Panc1 (cell line): ENCODE measurements at regions not wholly inside any gene's neighbourhood (a gene's known extent, or its start where the extent isn't known, plus 50 kb on each side); places are given as distances from the start of the nearest gene placed in this dataset.

Experiments
- ATAC-seq: fragments of 200-7000 bp; cut with Tn5 transposase; 2 replicates; pipeline ENCODE4 v1.9.1; 2020; ENCODE audit warnings: mild to moderate bottlenecking, moderate library complexity
- BruUV-seq: library from RNA; stranded (reverse); fragments of 400-500 nt; replicated peaks from 2 replicates; lab custom pipeline; 2021; lab: Mats Ljungman, UMichigan
- CTCF ChIA-PET: fragments of 300-600 bp; sonication (Branson Sonifier 250); formaldehyde crosslinking; loops from one replicate; lab custom pipeline; 2022; ENCODE audit warnings: antibody characterized with exemption; lab: Charles Lee
- POLR2A ChIA-PET: fragments of 300-600 bp; sonication (Branson Sonifier 250); formaldehyde crosslinking; loops from one replicate; lab custom pipeline; 2022; ENCODE audit warnings: antibody characterized with exemption; lab: Charles Lee
- DNase-seq: peaks from one replicate; pipeline ENCODE4 v3.0.0-alpha.2; 2010; ENCODE audit warnings: low read depth, low spot score
- H3K27ac ChIP-seq: 2 replicates; pipeline ENCODE4 v1.5.1; 2011; ENCODE audit warnings: mild to moderate bottlenecking, low read length, inconsistent platforms
- H3K27me3 ChIP-seq: fragments of 200-500 bp; sonication (Bioruptor generic); 2 replicates; pipeline ENCODE4 v1.6.0; 2014; ENCODE audit warnings: low read length, inconsistent platforms; ENCODE audit not compliant: control insufficient read depth, insufficient read depth
- H3K36me3 ChIP-seq: fragments of 200-500 bp; sonication (Bioruptor generic); 2 replicates; pipeline ENCODE4 v1.5.1; 2014; ENCODE audit warnings: inconsistent platforms, mild to moderate bottlenecking, low read length, moderate library complexity; ENCODE audit not compliant: control insufficient read depth, insufficient read depth
- H3K4me1 ChIP-seq: 2 replicates; pipeline ENCODE4 v1.5.1; 2011; ENCODE audit warnings: inconsistent platforms, mild to moderate bottlenecking, low read length, moderate library complexity; ENCODE audit not compliant: control insufficient read depth, insufficient read depth
- H3K4me3 ChIP-seq, 2 experiments: 2 replicates each; pipeline ENCODE4 v1.5.1; 2011 to 2012; ENCODE audit warnings: low read depth in 2 of 2, low read length in 2 of 2, mild to moderate bottlenecking in 2 of 2, inconsistent platforms in 1 of 2, moderate library complexity in 1 of 2
- H3K9me3 ChIP-seq: fragments of 200-500 bp; sonication (Bioruptor generic); 2 replicates; pipeline ENCODE4 v1.5.1; 2014; ENCODE audit warnings: low read depth, mild to moderate bottlenecking, inconsistent platforms, low read length, moderate library complexity; ENCODE audit not compliant: control insufficient read depth, insufficient read depth
- POLR2AphosphoS5 ChIP-seq: IDR thresholded peaks from 2 replicates; pipeline ENCODE4 v1.6.1; 2012; ENCODE audit warnings: mild to moderate bottlenecking, low read depth, low read length, moderate library complexity
- SIN3A ChIP-seq: IDR thresholded peaks from 2 replicates; pipeline ENCODE4 v1.6.1; 2012; ENCODE audit warnings: low read depth, mild to moderate bottlenecking, low read length, moderate library complexity, borderline replicate concordance; ENCODE audit not compliant: insufficient read depth
- TCF7L2 ChIP-seq: IDR thresholded peaks from 2 replicates; pipeline ENCODE4 v1.6.1; 2011; ENCODE audit warnings: mild to moderate bottlenecking, low read depth, low read length, inconsistent platforms
- in situ Hi-C: cut with HindIII; loops from 2 replicates; pipeline ENCODE4 v1.10.0; 2016; ENCODE audit warnings: low sequenced_read_pairs, low pct_unique_long_range_greater_than_20kb
- intact Hi-C: fragments of 100-400 bp; cut with micrococcal nuclease; formaldehyde crosslinking; loops from one replicate; pipeline ENCODE4 v1.10.0; 2022; ENCODE audit not compliant: unreplicated experiment
- TF ChIP-seq, protein P1 (sequence below): fragments of 450-650 bp; IDR thresholded peaks from 2 replicates; pipeline ENCODE4 v1.5.1; 2017; ENCODE audit warnings: mild to moderate bottlenecking
- TF ChIP-seq, protein P2 (sequence below), 2 experiments: IDR thresholded peaks; 2 replicates each; pipeline ENCODE4 v1.6.1; 2011 to 2012; ENCODE audit warnings: low read depth in 2 of 2, control low read depth in 1 of 2, low read length in 1 of 2, mild to moderate bottlenecking in 1 of 2, moderate library complexity in 1 of 2; ENCODE audit not compliant: insufficient read depth in 1 of 2

DNA sequence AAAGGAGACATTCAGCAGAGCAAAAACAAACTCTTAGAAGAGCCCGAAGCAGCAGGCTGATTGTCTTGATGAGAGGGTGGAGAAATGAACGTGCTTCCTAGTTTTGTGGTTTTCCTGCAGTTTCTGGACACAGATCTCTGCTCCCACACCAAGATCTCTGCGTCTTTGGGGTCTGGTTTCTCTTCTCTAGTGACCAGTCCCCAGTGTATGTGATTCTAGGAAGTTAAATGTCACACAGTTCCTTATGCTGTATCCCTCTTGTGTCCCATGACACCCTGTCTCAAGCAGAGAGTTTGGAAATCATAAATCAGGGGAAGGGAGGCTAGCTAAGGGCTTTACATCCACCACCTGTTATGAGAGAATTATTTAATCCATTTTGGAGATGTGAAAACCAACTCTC lies 55.4 kb upstream of the KLF14 start:
- no peak for ATAC-seq
- intact Hi-C loops (no loop called here), in situ Hi-C loops (no loop called here)
- no peaks in the 10 kb centered on the region for H3K9me3 ChIP-seq
- BruUV-seq, result no TSS peak
- ChIA-PET POLR2A (no interaction called here), CTCF (no interaction called here)
- no peak overlapping the region for H3K4me3 ChIP-seq
- no peaks in the 10 kb centered on the region for H3K27me3 ChIP-seq
- TF ChIP-seq, protein P1, sequence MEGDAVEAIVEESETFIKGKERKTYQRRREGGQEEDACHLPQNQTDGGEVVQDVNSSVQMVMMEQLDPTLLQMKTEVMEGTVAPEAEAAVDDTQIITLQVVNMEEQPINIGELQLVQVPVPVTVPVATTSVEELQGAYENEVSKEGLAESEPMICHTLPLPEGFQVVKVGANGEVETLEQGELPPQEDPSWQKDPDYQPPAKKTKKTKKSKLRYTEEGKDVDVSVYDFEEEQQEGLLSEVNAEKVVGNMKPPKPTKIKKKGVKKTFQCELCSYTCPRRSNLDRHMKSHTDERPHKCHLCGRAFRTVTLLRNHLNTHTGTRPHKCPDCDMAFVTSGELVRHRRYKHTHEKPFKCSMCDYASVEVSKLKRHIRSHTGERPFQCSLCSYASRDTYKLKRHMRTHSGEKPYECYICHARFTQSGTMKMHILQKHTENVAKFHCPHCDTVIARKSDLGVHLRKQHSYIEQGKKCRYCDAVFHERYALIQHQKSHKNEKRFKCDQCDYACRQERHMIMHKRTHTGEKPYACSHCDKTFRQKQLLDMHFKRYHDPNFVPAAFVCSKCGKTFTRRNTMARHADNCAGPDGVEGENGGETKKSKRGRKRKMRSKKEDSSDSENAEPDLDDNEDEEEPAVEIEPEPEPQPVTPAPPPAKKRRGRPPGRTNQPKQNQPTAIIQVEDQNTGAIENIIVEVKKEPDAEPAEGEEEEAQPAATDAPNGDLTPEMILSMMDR, result no peak
- no peaks in the 10 kb centered on the region for H3K4me1 ChIP-seq
- no peak overlapping the region for H3K27ac ChIP-seq
- no peak for DNase-seq
- H3K36me3 ChIP-seq, result no peaks in the 10 kb centered on the region

DNA sequence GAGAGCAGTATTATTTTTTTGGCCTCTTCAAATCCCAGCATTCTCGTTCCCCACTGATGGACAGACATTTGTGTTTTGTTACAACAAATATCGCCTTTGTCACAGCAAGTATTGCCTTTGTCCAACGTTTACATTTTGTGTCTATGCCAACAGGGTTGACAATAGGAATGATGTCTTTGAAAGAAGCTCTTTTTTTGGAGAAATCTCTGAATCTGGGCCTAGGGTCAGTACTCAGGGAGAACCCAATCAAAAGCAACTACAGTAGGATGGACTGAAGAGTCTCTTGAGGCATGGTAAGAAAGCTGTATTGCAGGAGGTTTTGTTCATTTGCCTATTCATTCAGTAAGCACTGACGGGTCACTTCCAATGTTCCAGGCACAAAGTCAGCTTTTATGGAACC lies 57.7 kb upstream of the KLF14 start:
- CTCF ChIA-PET, result interaction anchor here (0.7 kb wide), 1 partner anchor 277 kb away, joined by 3 read pairs; no protein-coding TSS in a partner anchor

More for the DNA sequence above, 57.7 kb upstream of the KLF14 start:
- POLR2A ChIA-PET, result no interaction called here
- H3K4me3 ChIP-seq, result no peak overlapping the region
- H3K27me3 ChIP-seq, result no peaks in the 10 kb centered on the region
- H3K27ac ChIP-seq, result no peak overlapping the region
- in situ Hi-C loops (no loop called here), intact Hi-C loops (no loop called here)
- BruUV-seq, result no TSS peak
- no peaks in the 10 kb centered on the region for H3K9me3 ChIP-seq
- H3K4me1 ChIP-seq, result no peaks in the 10 kb centered on the region
- H3K36me3 ChIP-seq, result no peaks in the 10 kb centered on the region
- TF ChIP-seq TCF7L2, result no peak
- no peak for TF ChIP-seq SIN3A
- TF ChIP-seq, protein P1, result no peak
- no peak for TF ChIP-seq POLR2AphosphoS5
- TF ChIP-seq, protein P2, sequence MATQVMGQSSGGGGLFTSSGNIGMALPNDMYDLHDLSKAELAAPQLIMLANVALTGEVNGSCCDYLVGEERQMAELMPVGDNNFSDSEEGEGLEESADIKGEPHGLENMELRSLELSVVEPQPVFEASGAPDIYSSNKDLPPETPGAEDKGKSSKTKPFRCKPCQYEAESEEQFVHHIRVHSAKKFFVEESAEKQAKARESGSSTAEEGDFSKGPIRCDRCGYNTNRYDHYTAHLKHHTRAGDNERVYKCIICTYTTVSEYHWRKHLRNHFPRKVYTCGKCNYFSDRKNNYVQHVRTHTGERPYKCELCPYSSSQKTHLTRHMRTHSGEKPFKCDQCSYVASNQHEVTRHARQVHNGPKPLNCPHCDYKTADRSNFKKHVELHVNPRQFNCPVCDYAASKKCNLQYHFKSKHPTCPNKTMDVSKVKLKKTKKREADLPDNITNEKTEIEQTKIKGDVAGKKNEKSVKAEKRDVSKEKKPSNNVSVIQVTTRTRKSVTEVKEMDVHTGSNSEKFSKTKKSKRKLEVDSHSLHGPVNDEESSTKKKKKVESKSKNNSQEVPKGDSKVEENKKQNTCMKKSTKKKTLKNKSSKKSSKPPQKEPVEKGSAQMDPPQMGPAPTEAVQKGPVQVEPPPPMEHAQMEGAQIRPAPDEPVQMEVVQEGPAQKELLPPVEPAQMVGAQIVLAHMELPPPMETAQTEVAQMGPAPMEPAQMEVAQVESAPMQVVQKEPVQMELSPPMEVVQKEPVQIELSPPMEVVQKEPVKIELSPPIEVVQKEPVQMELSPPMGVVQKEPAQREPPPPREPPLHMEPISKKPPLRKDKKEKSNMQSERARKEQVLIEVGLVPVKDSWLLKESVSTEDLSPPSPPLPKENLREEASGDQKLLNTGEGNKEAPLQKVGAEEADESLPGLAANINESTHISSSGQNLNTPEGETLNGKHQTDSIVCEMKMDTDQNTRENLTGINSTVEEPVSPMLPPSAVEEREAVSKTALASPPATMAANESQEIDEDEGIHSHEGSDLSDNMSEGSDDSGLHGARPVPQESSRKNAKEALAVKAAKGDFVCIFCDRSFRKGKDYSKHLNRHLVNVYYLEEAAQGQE (IDR thresholded peaks at IDR 0.05; ENCODE audit: insufficient read depth in 1 of 2, low read depth in 2 of 2, low read length in 1 of 2), result no peak
- no peak for DNase-seq
- no peak for ATAC-seq
